Vagina (tissue), 2 donors: ENCODE measurements at regions not wholly inside any gene's neighbourhood (a gene's known extent, or its start where the extent isn't known, plus 50 kb on each side); places are given as distances from the start of the nearest gene placed in this dataset.

Experiments used
- POLR2A ChIP-seq, 2 donors: fragments of 450-650 bp; IDR thresholded peaks; one replicate each; pipeline ENCODE4 v1.6.1; 2017; ENCODE audit warnings: antibody characterized with exemption in 2 of 2, mild to moderate bottlenecking in 2 of 2, moderate library complexity in 2 of 2
- POLR2AphosphoS5 ChIP-seq, 2 donors: sonication (generic); formaldehyde crosslinking; IDR thresholded peaks; one replicate each; pipeline ENCODE4 v1.9.0; 2017; ENCODE audit warnings: antibody characterized with exemption in 2 of 2, mild to moderate bottlenecking in 2 of 2, low read depth in 1 of 2; ENCODE audit not compliant: insufficient read depth in 1 of 2
- TF ChIP-seq, protein P1 (sequence below), 3 experiments: fragments of 450-650 bp in 2 of 3; fragments of 200-600 bp in 1 of 3; sonication (generic) in 1 of 3; IDR thresholded peaks; one replicate each; pipeline ENCODE4 v1.5.1; 2017 to 2019; ENCODE audit warnings: antibody characterized with exemption in 3 of 3, mild to moderate bottlenecking in 2 of 3, moderate library complexity in 2 of 3

DNA sequence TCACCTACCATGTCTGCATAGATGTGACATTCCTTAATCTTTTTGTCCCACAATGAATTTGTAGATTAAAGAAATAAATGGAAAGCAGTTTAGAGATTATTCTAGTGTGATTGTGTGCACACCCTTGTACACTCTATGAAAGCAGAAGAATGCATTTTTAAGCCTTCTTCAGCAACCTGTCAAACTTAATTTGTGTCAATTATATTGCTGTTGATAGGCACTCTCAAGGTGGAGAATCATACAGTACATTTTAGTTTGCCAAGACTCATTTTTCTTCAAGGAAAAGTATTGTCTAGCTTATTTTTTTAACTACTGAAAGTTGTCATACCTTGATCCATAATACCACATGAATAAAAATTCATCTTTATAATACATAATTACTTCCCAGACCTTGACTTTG lies 1898.9 kb downstream of the OLFM4 start:
- no peak for TF ChIP-seq POLR2A (IDR thresholded peaks at IDR 0.05)
- TF ChIP-seq, protein P1, sequence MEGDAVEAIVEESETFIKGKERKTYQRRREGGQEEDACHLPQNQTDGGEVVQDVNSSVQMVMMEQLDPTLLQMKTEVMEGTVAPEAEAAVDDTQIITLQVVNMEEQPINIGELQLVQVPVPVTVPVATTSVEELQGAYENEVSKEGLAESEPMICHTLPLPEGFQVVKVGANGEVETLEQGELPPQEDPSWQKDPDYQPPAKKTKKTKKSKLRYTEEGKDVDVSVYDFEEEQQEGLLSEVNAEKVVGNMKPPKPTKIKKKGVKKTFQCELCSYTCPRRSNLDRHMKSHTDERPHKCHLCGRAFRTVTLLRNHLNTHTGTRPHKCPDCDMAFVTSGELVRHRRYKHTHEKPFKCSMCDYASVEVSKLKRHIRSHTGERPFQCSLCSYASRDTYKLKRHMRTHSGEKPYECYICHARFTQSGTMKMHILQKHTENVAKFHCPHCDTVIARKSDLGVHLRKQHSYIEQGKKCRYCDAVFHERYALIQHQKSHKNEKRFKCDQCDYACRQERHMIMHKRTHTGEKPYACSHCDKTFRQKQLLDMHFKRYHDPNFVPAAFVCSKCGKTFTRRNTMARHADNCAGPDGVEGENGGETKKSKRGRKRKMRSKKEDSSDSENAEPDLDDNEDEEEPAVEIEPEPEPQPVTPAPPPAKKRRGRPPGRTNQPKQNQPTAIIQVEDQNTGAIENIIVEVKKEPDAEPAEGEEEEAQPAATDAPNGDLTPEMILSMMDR (IDR thresholded peaks at IDR 0.05) = no peak
- no peak for TF ChIP-seq POLR2AphosphoS5 (IDR thresholded peaks at IDR 0.05; ENCODE audit: insufficient read depth in 1 of 2, low read depth in 1 of 2)
